ENCODE measurements at regions not wholly inside any gene's neighbourhood (a gene's known extent, or its start where the extent isn't known, plus 50 kb on each side); places are given as distances from the start of the nearest gene placed in this dataset.

DNA sequence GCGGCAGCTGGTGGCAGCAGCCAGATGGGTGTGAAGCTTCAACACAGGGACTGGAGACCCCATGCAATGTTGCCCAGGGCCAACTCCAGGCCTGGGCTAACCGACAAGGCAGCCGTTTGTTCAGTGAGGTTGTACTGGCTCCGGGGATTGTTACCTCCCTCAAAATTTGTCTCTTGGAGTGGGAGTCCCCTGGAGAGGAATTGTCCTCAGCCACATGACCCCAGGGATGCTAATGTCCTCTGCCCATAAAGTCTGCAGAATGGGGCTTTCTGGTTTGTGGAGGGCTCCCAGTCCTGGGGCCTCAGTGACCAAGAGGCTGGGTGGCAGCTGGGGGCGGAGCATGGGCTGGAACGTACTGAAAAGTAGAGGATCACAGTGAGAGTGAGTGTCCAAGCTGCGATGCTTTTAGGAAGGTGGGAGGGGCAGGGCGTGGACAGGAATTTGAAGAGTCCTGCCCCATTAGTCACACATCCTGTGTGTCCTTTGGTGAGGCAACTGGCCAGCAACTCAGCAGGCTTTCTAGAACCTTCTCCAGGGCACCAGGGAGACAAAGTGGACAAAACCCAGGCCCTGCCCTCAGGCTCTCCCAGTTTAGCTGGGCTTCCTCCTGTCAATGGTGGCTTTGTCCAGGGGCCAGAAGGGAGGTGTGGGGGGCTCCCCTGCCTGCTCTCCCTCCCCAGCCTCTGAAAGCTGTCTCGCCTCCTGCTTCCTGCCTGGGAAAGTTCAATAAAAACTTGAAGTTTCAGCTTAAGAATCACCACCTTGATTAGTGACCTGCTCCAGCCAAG lies 114.0 kb downstream of the NSG2 start:
- no peak overlapping the region for H3K4me3 ChIP-seq (ENCODE audit: low read depth in 1 of 2, low read length in 2 of 2)

GRCh38 chr5:174165406-174165805 lies 119.9 kb downstream of the NSG2 start:
- Histone ChIP-seq H3K4me1 (ENCODE audit: control insufficient read depth in 2 of 2, insufficient read depth in 2 of 2, low read length in 1 of 2) (no peaks in the 10 kb centered on the region), H3K9me3 (ENCODE audit: control insufficient read depth in 2 of 2, insufficient read depth in 1 of 2, low read depth in 1 of 2, low read length in 1 of 2) (peaks cover 0 to 2% of the 10 kb centered on the region in 2 donors), H3K27me3 (ENCODE audit: control insufficient read depth in 1 of 2, insufficient read depth in 2 of 2, low read length in 2 of 2) (no peaks in the 10 kb centered on the region), H3K36me3 (ENCODE audit: control insufficient read depth in 2 of 2, insufficient read depth in 2 of 2, low read length in 1 of 2) (no peaks in the 10 kb centered on the region), H3K4me3 (ENCODE audit: low read depth in 1 of 2, low read length in 2 of 2) (no peak overlapping the region), H3K27ac (ENCODE audit: low read depth in 2 of 2, low read length in 1 of 2) (no peak overlapping the region)
- 79 to 93% methylated on average over 9 of the region's 9 CpGs for WGBS, 2 donors

More for the DNA sequence above, 114.0 kb downstream of the NSG2 start:
- Histone ChIP-seq H3K4me1 (ENCODE audit: control insufficient read depth in 2 of 2, insufficient read depth in 2 of 2, low read length in 1 of 2) (no peaks in the 10 kb centered on the region), H3K27me3 (ENCODE audit: control insufficient read depth in 1 of 2, insufficient read depth in 2 of 2, low read length in 2 of 2) (no peaks in the 10 kb centered on the region), H3K9me3 (ENCODE audit: control insufficient read depth in 2 of 2, insufficient read depth in 1 of 2, low read depth in 1 of 2, low read length in 1 of 2) (peaks cover 2 to 5% of the 10 kb centered on the region in 2 donors), H3K27ac (ENCODE audit: low read depth in 2 of 2, low read length in 1 of 2) (no peak overlapping the region), H3K36me3 (ENCODE audit: control insufficient read depth in 2 of 2, insufficient read depth in 2 of 2, low read length in 1 of 2) (no peaks in the 10 kb centered on the region)
- WGBS, 2 donors: 67 to 69% methylated on average over 9 of the region's 9 CpGs

- no peak overlapping the region for H3K4me3 ChIP-seq (ENCODE audit: low read depth in 1 of 2, low read length in 2 of 2)
- H3K4me1 ChIP-seq (ENCODE audit: control insufficient read depth in 2 of 2, insufficient read depth in 2 of 2, low read length in 1 of 2): no peaks in the 10 kb centered on the region
- WGBS, 2 donors: 45 to 54% methylated on average over 10 of the region's 10 CpGs
- H3K27me3 ChIP-seq (ENCODE audit: control insufficient read depth in 1 of 2, insufficient read depth in 2 of 2, low read length in 2 of 2): no peaks in the 10 kb centered on the region
- no peak overlapping the region for H3K27ac ChIP-seq (ENCODE audit: low read depth in 2 of 2, low read length in 1 of 2)
- H3K36me3 ChIP-seq (ENCODE audit: control insufficient read depth in 2 of 2, insufficient read depth in 2 of 2, low read length in 1 of 2): no peaks in the 10 kb centered on the region
- H3K9me3 ChIP-seq (ENCODE audit: control insufficient read depth in 2 of 2, insufficient read depth in 1 of 2, low read depth in 1 of 2, low read length in 1 of 2): peaks cover 0 to 2% of the 10 kb centered on the region in 2 donors
Measured at GRCh38 chr5:174166231-174167079, 120.9 kb downstream of the NSG2 start.

- Histone ChIP-seq H3K36me3 (ENCODE audit: control insufficient read depth in 2 of 2, insufficient read depth in 2 of 2, low read length in 1 of 2) (no peaks in the 10 kb centered on the region), H3K4me3 (ENCODE audit: low read depth in 1 of 2, low read length in 2 of 2) (no peak overlapping the region), H3K9me3 (ENCODE audit: control insufficient read depth in 2 of 2, insufficient read depth in 1 of 2, low read depth in 1 of 2, low read length in 1 of 2) (peaks cover 0 to 2% of the 10 kb centered on the region in 2 donors), H3K4me1 (ENCODE audit: control insufficient read depth in 2 of 2, insufficient read depth in 2 of 2, low read length in 1 of 2) (no peaks in the 10 kb centered on the region), H3K27me3 (ENCODE audit: control insufficient read depth in 1 of 2, insufficient read depth in 2 of 2, low read length in 2 of 2) (no peaks in the 10 kb centered on the region), H3K27ac (ENCODE audit: low read depth in 2 of 2, low read length in 1 of 2) (no peak overlapping the region)
- 77 to 85% methylated on average over 16 of the region's 16 CpGs for WGBS, 2 donors
Measured at GRCh38 chr5:174167080-174167910, 121.8 kb downstream of the NSG2 start.

DNA sequence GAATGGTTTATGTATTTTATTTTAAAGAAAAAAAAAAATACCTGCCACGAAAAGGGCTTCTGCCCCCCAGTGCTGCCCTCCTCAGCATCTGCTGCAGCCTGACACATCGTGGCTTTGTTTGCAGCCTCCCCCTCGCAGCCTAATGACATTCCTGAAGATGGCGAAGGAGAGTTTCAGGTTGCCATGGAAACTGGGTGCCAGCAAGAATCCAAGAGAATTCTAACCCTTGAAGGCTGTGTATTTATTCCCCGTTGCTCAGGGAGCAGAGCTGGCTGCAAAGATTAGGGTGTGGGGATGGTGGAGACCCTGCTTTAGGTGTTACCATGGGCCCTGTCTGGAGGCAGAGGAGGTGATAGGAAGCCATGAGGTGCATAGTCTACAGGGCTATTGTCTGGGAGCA lies 126.6 kb downstream of the NSG2 start:
- no peaks in the 10 kb centered on the region for H3K36me3 ChIP-seq (ENCODE audit: control insufficient read depth in 2 of 2, insufficient read depth in 2 of 2, low read length in 1 of 2)
- no peaks in the 10 kb centered on the region for H3K27me3 ChIP-seq (ENCODE audit: control insufficient read depth in 1 of 2, insufficient read depth in 2 of 2, low read length in 2 of 2)
- WGBS, 2 donors: 23% methylated on average over 5 of the region's 5 CpGs
- H3K4me3 ChIP-seq (ENCODE audit: low read depth in 1 of 2, low read length in 2 of 2): no peak overlapping the region
- H3K4me1 ChIP-seq (ENCODE audit: control insufficient read depth in 2 of 2, insufficient read depth in 2 of 2, low read length in 1 of 2): no peaks in the 10 kb centered on the region
- peaks cover 0 to 2% of the 10 kb centered on the region in 2 donors for H3K9me3 ChIP-seq (ENCODE audit: control insufficient read depth in 2 of 2, insufficient read depth in 1 of 2, low read depth in 1 of 2, low read length in 1 of 2)
- H3K27ac ChIP-seq (ENCODE audit: low read depth in 2 of 2, low read length in 1 of 2): no peak overlapping the region

GRCh38 chr5:174172566-174172965 lies 127.1 kb downstream of the NSG2 start:
- no peak overlapping the region for H3K27ac ChIP-seq (ENCODE audit: low read depth in 2 of 2, low read length in 1 of 2)
- H3K4me3 ChIP-seq (ENCODE audit: low read depth in 1 of 2, low read length in 2 of 2): no peak overlapping the region
- H3K36me3 ChIP-seq (ENCODE audit: control insufficient read depth in 2 of 2, insufficient read depth in 2 of 2, low read length in 1 of 2): no peaks in the 10 kb centered on the region
- WGBS, 2 donors: 48 to 51% methylated on average over 4 of the region's 4 CpGs
- peaks cover 0 to 2% of the 10 kb centered on the region in 2 donors for H3K9me3 ChIP-seq (ENCODE audit: control insufficient read depth in 2 of 2, insufficient read depth in 1 of 2, low read depth in 1 of 2, low read length in 1 of 2)
- no peaks in the 10 kb centered on the region for H3K4me1 ChIP-seq (ENCODE audit: control insufficient read depth in 2 of 2, insufficient read depth in 2 of 2, low read length in 1 of 2)
- H3K27me3 ChIP-seq (ENCODE audit: control insufficient read depth in 1 of 2, insufficient read depth in 2 of 2, low read length in 2 of 2): no peaks in the 10 kb centered on the region

GRCh38 chr5:174173766-174174165 lies 128.3 kb downstream of the NSG2 start:
- Histone ChIP-seq H3K27me3 (ENCODE audit: control insufficient read depth in 1 of 2, insufficient read depth in 2 of 2, low read length in 2 of 2) (no peaks in the 10 kb centered on the region), H3K4me3 (ENCODE audit: low read depth in 1 of 2, low read length in 2 of 2) (no peak overlapping the region), H3K9me3 (ENCODE audit: control insufficient read depth in 2 of 2, insufficient read depth in 1 of 2, low read depth in 1 of 2, low read length in 1 of 2) (no peaks in the 10 kb centered on the region), H3K36me3 (ENCODE audit: control insufficient read depth in 2 of 2, insufficient read depth in 2 of 2, low read length in 1 of 2) (no peaks in the 10 kb centered on the region), H3K27ac (ENCODE audit: low read depth in 2 of 2, low read length in 1 of 2) (no peak overlapping the region), H3K4me1 (ENCODE audit: control insufficient read depth in 2 of 2, insufficient read depth in 2 of 2, low read length in 1 of 2) (no peaks in the 10 kb centered on the region)
- WGBS, 2 donors: 88% methylated on average over 6 of the region's 6 CpGs

- WGBS, 2 donors: 51 to 53% methylated on average over 12 of the region's 12 CpGs
- no peaks in the 10 kb centered on the region for H3K4me1 ChIP-seq (ENCODE audit: control insufficient read depth in 2 of 2, insufficient read depth in 2 of 2, low read length in 1 of 2)
- no peaks in the 10 kb centered on the region for H3K36me3 ChIP-seq (ENCODE audit: control insufficient read depth in 2 of 2, insufficient read depth in 2 of 2, low read length in 1 of 2)
- no peak overlapping the region for H3K4me3 ChIP-seq (ENCODE audit: low read depth in 1 of 2, low read length in 2 of 2)
- H3K9me3 ChIP-seq (ENCODE audit: control insufficient read depth in 2 of 2, insufficient read depth in 1 of 2, low read depth in 1 of 2, low read length in 1 of 2): no peaks in the 10 kb centered on the region
- H3K27me3 ChIP-seq (ENCODE audit: control insufficient read depth in 1 of 2, insufficient read depth in 2 of 2, low read length in 2 of 2): no peaks in the 10 kb centered on the region
- no peak overlapping the region for H3K27ac ChIP-seq (ENCODE audit: low read depth in 2 of 2, low read length in 1 of 2)
Measured at GRCh38 chr5:174175716-174176268, 130.3 kb downstream of the NSG2 start.

- Histone ChIP-seq H3K4me1 (ENCODE audit: control insufficient read depth in 2 of 2, insufficient read depth in 2 of 2, low read length in 1 of 2) (no peaks in the 10 kb centered on the region), H3K4me3 (ENCODE audit: low read depth in 1 of 2, low read length in 2 of 2) (no peak overlapping the region), H3K36me3 (ENCODE audit: control insufficient read depth in 2 of 2, insufficient read depth in 2 of 2, low read length in 1 of 2) (no peaks in the 10 kb centered on the region), H3K9me3 (ENCODE audit: control insufficient read depth in 2 of 2, insufficient read depth in 1 of 2, low read depth in 1 of 2, low read length in 1 of 2) (no peaks in the 10 kb centered on the region), H3K27me3 (ENCODE audit: control insufficient read depth in 1 of 2, insufficient read depth in 2 of 2, low read length in 2 of 2) (no peaks in the 10 kb centered on the region), H3K27ac (ENCODE audit: low read depth in 2 of 2, low read length in 1 of 2) (no peak overlapping the region)
- 80 to 81% methylated on average over 5 of the region's 5 CpGs for WGBS, 2 donors
Measured at GRCh38 chr5:174176511-174176910, 131.0 kb downstream of the NSG2 start.
